Embryonic facial prominence (tissue), 1 donor: ENCODE measurements at regions not wholly inside any gene's neighbourhood (a gene's known extent, or its start where the extent isn't known, plus 50 kb on each side); places are given as distances from the start of the nearest gene placed in this dataset.

Source experiments
- DNase-seq: peaks from one replicate; pipeline ENCODE4 v3.0.0-alpha.2; 2016; ENCODE audit errors: extremely low spot score

- DNase-seq: no peak
Measured at GRCh38 chr7:80991654-80992053, 72.8 kb upstream of the SEMA3C start.

GRCh38 chr7:80984619-80985018 lies 65.8 kb upstream of the SEMA3C start:
- no peak for DNase-seq

- DNase-seq: no peak
Measured at GRCh38 chr7:80981405-80981804, 62.6 kb upstream of the SEMA3C start.

- no peak for DNase-seq
Measured at GRCh38 chr7:80977751-80978150, 58.9 kb upstream of the SEMA3C start.

- no peak for DNase-seq
Measured at GRCh38 chr7:80974396-80975358, 55.8 kb upstream of the SEMA3C start.

- DNase-seq: no peak
Measured at GRCh38 chr7:80971225-80971624, 52.4 kb upstream of the SEMA3C start.
